GM23248 (cell line): ENCODE measurements at regions not wholly inside any gene's neighbourhood (a gene's known extent, or its start where the extent isn't known, plus 50 kb on each side); places are given as distances from the start of the nearest gene placed in this dataset.

Experiments
- EZH2 ChIP-seq: fragments of 200-600 bp; sonication (generic); IDR thresholded peaks from 2 replicates; pipeline ENCODE4 v1.6.1; 2018; ENCODE audit warnings: antibody characterized with exemption, mild to moderate bottlenecking; ENCODE audit not compliant: insufficient read depth, poor library complexity, severe bottlenecking
- EZH2phosphoT487 ChIP-seq: fragments of 200-600 bp; sonication (generic); IDR thresholded peaks from 2 replicates; pipeline ENCODE4 v1.6.1; 2018; ENCODE audit warnings: antibody characterized with exemption, moderate library complexity, mild to moderate bottlenecking, low read depth; ENCODE audit not compliant: insufficient read depth

- TF ChIP-seq EZH2 (no peak), EZH2phosphoT487 (no peak)
Observed at GRCh38 chr17:77439189-77440018, 298.6 kb downstream of the SEC14L1 start.
